Left colon (tissue), 2 donors: ENCODE measurements at regions not wholly inside any gene's neighbourhood (a gene's known extent, or its start where the extent isn't known, plus 50 kb on each side); places are given as distances from the start of the nearest gene placed in this dataset.

Source experiments
- ATAC-seq: fragments of 200-7000 bp; cut with Tn5 transposase; one replicate; pipeline ENCODE4 v1.9.1; 2020; ENCODE audit warnings: mild to moderate bottlenecking, moderate library complexity
- DNase-seq, 2 donors: peaks; one replicate each; pipeline ENCODE4 v3.0.0-alpha.2; 2020
- intact Hi-C, 2 donors: fragments of 100-400 bp; cut with DNase I in 1 of 2; cut with micrococcal nuclease in 1 of 2; formaldehyde crosslinking; loops; one replicate each; pipeline versions ENCODE4 v1.11.2 to v1.14.0; 2022; cut with DNase I, micrococcal nuclease
- donor health status: DM: no; HTN: no; CAD: no.
- donor health status: DM: yes; HTN: yes; CAD: no.

DNA sequence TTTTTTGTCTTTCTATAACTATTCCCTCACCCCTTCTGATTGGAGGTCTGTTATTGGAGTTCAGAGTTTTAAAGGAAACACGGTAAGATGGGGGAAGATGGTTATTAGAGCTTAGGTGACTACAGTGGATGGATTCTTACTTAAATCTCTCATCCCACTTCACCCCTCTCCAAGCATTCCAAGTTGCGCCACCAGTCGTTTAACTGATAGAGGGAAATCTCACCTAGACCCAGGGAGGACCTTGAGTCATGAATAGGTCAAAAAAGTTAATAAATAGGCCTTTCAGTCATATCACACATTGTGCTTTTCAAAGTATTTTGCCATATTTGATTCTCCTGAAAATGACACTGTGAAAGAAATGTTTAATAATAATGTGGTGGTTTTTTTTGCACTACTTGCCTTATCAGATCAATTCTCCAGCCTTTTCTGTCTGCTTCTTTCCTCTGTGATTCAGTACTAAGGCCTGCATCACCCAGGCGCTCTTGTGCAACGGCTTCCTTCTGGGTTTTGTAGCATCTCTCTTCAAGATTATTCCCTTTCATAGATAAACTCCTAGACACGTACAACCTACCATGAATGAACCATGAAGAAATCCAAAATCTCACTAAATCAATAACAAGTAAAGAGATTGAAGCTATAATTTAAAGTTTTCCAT, 100.4 kb upstream of the TGFBR2 start:
- intact Hi-C loops: no loop called here
- DNase-seq (no peak), ATAC-seq (no peak)

DNA sequence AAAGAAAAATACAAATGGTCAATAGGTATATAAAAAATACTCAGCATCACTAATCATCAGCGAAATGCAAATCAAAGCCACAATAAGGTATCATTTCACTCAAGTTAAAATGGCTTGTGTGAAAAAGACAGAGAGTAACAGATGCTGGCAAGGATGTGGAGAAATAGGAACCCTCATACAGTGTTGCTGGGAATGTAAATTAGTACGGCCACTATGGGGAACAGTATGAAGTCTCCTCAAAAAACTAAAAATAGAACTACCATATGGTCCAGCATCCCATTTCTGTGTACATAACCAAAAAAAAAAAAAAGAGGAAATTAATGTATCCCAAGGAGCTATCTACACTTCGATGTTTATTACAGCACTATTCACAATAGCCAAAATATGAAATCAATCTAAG, 98.1 kb upstream of the TGFBR2 start:
- DNase-seq (no peak), ATAC-seq (no peak)
- intact Hi-C loops: no loop called here

GRCh38 chr3:30510596-30510995, 95.8 kb upstream of the TGFBR2 start:
- DNase-seq (no peak), ATAC-seq (no peak)
- intact Hi-C loops: no loop called here

GRCh38 chr3:30511524-30512251, 94.7 kb upstream of the TGFBR2 start:
- DNase-seq (no peak), ATAC-seq (no peak)
- intact Hi-C loops: no loop called here

- DNase-seq: no peak
- ATAC-seq: no peak
- intact Hi-C loops: no loop called here
These were observed 93.8 kb upstream of the TGFBR2 start for GRCh38 chr3:30512576-30512975.

- ATAC-seq: no peak
- intact Hi-C loops: no loop called here
- DNase-seq: no peak
These were observed 92.8 kb upstream of the TGFBR2 start for GRCh38 chr3:30513374-30514152.

DNA sequence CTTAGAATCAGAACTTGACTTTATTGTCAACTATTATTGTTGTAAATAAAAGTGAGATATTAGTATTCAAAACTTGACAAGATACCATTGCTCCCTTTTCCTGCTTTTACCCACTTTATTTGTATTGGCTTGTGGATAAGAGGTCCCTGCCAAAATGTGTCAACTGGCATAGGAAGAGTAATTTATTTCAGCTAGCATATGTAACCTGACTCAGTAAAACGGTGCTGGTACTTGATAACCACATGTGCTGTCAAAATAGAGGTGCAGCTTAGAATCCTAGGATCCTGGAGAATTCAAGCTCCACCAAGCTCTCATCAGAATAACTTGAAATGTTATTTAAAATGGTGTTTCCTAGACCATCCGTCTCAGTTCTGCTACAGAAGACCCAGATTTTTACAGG, 90.2 kb upstream of the TGFBR2 start:
- ATAC-seq (no peak), DNase-seq (no peak)
- intact Hi-C loops: no loop called here

DNA sequence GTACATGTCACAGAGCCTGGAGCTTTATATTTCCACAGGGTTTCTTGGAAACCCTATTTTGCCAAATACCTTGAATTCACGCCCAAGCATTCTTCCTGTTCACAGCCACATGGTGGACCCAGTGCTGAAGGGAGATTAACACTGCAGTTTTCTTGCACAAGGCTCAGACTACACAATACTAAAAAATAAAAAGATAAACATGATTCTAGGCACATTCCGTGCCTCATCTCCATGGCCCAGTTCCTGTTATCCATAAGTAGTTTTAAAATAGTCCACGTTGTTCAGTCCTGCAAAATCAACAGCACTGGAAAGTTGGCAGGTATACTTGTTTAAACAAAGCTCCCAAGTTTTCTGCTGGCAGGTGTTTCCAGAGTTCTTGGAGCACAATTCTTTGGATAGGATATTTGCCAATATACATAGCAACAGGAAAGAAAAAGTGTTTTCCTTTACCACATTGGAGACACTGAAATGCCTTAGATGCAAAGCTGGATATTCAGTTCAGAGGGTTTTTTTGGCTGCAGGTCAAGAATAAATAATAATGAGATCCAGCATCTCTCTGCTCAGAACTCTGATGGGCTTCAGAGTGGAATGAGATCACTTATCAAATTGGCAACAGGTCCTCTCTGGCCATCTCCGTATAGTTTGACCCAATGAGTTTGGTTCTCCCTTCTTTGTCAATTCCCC, 88.1 kb upstream of the TGFBR2 start:
- intact Hi-C loops: no loop called here
- DNase-seq (peak in 1 of 2 donors; percentile 50), ATAC-seq (peak; percentile 80)

- intact Hi-C loops: no loop called here
- no peak for ATAC-seq
- DNase-seq: no peak
These were observed 87.5 kb upstream of the TGFBR2 start for GRCh38 chr3:30518872-30519271.

GRCh38 chr3:30520699-30521098, 85.7 kb upstream of the TGFBR2 start:
- intact Hi-C loops: no loop called here

DNA sequence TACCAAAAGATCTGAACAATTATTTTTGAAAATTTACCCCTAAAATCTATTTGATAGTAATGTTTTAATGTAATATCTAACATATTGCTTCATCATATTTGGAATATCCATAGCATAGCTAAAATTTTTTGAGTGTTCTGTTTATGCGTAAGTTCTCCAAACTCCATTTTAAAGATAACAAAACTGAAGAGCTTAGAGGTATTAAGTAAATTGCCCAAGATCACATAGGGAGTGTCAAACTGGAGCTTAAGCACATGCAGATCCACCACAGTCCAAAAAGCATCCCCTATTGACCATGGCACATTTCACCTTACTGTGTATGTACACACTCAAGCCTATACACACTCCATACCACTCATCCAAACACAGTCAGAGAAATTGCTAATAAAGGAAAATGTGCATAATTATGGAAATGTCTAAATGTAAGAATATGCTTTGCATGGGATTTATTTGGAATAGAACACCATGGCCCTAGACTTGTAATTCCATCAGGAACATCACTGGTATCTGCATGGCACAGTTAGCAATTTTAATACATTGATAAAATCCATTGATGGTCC, 85.2 kb upstream of the TGFBR2 start:
- intact Hi-C loops: no loop called here
- ATAC-seq (no peak), DNase-seq (no peak)

More at GRCh38 chr3:30520699-30521098, 85.7 kb upstream of the TGFBR2 start:
- DNase-seq (no peak), ATAC-seq (no peak)

GRCh38 chr3:30522476-30522875, 83.9 kb upstream of the TGFBR2 start:
- intact Hi-C loops: no loop called here
- ATAC-seq: no peak

GRCh38 chr3:30523366-30523765, 83.0 kb upstream of the TGFBR2 start:
- DNase-seq: no peak
- intact Hi-C loops: no loop called here

More at GRCh38 chr3:30522476-30522875, 83.9 kb upstream of the TGFBR2 start:
- DNase-seq: no peak

GRCh38 chr3:30524357-30525040, 81.9 kb upstream of the TGFBR2 start:
- ATAC-seq (no peak), DNase-seq (no peak)
- intact Hi-C loops: no loop called here

More at GRCh38 chr3:30523366-30523765, 83.0 kb upstream of the TGFBR2 start:
- ATAC-seq: no peak

DNA sequence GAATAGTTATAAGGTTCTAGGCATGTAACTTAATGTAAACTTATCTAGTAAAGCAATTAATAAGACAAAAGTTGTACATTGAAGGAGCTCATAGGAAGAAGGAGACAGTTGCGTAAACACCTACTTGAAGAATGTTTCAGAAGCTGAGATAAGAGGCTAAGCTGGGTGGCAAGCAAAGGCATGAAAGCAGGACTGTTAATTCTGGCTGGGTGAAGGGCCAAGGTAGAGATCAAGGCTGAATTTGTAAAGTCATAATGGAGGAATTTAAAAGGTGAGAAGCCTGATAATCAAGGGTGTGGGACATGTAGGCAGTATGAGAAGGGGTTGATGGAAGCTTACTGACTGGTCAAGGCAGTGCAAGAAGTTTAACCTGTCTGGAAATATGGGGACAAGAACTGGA, 80.4 kb upstream of the TGFBR2 start:
- intact Hi-C loops: no loop called here
- ATAC-seq: no peak
- DNase-seq: no peak

DNA sequence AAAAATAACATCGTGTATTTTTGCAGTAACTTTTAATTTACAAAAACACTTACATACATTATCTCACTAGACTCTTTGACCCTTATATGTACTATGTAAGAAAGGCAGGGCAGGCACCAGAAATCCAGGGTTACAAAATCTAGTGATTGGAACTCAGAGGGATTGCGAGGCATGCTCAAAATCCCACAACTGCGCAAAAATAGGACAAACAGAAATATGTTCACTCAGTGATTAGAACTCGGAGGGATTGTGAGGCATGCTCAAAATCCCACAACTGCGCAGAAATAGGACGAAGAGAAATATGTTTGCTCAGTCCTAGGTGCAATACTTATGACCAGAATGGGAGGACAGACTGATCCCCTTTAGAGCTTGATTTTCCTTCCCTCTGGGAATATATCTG, 79.2 kb upstream of the TGFBR2 start:
- intact Hi-C loops: no loop called here

DNA sequence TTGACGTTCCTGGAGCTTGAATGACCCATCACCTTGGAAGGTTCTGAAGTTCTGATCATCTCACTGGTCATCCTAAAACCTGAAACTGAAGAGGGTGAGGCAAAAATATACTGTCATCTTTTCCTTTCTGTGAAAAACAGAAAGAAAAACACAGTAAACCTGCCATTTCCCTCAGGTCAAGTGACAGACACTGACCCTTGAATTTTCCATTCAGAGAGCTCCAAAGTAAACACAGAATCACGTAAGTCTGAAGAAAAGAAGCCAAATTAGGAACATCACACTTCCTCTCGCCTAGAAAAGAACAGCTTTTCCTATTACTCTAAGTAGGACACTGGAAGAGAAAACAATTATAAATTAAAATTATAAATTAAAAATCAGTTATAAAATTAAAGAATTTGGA, 78.7 kb upstream of the TGFBR2 start:
- DNase-seq (no peak), ATAC-seq (no peak)
- intact Hi-C loops: no loop called here

More for the DNA sequence above, 79.2 kb upstream of the TGFBR2 start:
- no peak for DNase-seq
- ATAC-seq: no peak

DNA sequence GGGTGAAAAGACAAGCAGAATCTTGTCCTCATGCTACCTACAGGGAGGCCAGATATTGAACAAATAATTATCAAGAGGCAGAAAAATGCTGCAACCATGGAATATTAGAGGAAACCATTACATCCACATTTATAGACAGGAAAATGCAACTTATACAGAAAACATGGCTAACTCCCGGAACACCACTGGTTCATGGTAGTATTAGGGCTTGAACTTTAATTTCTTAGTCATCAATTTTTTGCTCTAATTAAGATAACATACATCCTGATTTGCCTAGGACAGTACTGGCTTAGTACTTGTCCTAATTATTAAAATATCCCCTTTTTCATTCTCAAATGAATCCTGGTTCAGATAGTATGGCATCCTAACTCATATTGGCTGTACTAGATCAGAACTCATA, 76.3 kb upstream of the TGFBR2 start:
- ATAC-seq: no peak
- intact Hi-C loops: no loop called here
- no peak for DNase-seq
